ENCODE measurements at regions not wholly inside any gene's neighbourhood (a gene's known extent, or its start where the extent isn't known, plus 50 kb on each side); places are given as distances from the start of the nearest gene placed in this dataset.
A peak's percentile ranks its signal among the peaks of the same experiment; 100 is the strongest.

DNA sequence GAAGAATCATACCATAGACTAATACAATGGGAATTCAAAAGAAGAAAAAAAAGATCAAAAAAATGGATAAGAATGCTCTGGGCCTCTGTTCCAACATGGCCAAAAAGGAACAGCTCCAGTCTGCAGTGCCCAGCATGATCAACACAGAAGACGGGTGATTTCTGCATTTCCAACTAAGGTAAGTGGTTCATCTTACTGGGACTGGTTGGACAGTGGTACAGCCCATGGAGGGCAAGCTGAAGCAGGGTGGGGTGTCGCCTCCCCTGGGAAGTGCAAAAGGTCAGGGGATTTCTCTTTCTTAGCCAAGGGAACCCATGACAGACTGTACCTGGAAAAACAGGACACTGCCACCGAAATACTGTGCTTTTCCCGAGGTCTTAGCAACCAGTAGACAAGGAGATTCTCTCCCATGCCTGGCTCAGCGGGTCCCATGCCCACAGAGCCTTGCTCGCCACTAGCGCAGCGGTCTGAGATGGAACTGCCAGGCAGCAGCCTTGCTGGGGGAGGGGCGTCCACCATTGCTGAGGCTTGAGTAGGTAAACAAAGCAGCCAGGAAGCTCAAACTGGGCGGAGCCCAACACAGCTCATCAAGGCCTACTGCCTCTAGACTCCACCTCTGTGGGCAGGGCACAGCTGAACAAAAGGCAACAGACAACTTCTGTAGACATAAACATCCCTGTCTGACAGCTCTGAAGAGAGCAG, 428.4 kb downstream of the MN1 start (continued):
- TF ChIP-seq, protein P1, sequence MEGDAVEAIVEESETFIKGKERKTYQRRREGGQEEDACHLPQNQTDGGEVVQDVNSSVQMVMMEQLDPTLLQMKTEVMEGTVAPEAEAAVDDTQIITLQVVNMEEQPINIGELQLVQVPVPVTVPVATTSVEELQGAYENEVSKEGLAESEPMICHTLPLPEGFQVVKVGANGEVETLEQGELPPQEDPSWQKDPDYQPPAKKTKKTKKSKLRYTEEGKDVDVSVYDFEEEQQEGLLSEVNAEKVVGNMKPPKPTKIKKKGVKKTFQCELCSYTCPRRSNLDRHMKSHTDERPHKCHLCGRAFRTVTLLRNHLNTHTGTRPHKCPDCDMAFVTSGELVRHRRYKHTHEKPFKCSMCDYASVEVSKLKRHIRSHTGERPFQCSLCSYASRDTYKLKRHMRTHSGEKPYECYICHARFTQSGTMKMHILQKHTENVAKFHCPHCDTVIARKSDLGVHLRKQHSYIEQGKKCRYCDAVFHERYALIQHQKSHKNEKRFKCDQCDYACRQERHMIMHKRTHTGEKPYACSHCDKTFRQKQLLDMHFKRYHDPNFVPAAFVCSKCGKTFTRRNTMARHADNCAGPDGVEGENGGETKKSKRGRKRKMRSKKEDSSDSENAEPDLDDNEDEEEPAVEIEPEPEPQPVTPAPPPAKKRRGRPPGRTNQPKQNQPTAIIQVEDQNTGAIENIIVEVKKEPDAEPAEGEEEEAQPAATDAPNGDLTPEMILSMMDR (IDR thresholded peaks at IDR 0.05; ENCODE audit: control extremely low read depth in 1 of 3, insufficient read depth in 1 of 3, low read depth in 1 of 3, low read length in 3 of 3), result peak; percentile 25 to 55 (median 53); a peak in 3 of 4 replicates
- TF ChIP-seq POLR2AphosphoS5 (IDR thresholded peaks at IDR 0.05; ENCODE audit: low read depth, low read length), result no peak
- TF ChIP-seq TEAD4 (IDR thresholded peaks at IDR 0.05; ENCODE audit: low read depth, low read length), result no peak
- TF ChIP-seq TBP (IDR thresholded peaks at IDR 0.05; ENCODE audit: low read depth, low read length), result peak; percentile 18; the same call in 1 of the 2 replicates
- no peak for TF ChIP-seq CHD1 (IDR thresholded peaks at IDR 0.05; ENCODE audit: low read depth, low read length)
- no peak for TF ChIP-seq PHF8 (conservative IDR thresholded peaks at IDR 0.05; ENCODE audit: low read depth, low read length)
- TF ChIP-seq SIRT6 (IDR thresholded peaks at IDR 0.05; ENCODE audit: low read length), result no peak
- TF ChIP-seq BACH1 (IDR thresholded peaks at IDR 0.05; ENCODE audit: low read length), result no peak
- TF ChIP-seq KDM4A (IDR thresholded peaks at IDR 0.05; ENCODE audit: low read depth, low read length, severe bottlenecking), result no peak
- TF ChIP-seq SIX5 (IDR thresholded peaks at IDR 0.05; ENCODE audit: low read depth, low read length), result no peak
- no peak for TF ChIP-seq GABPA (IDR thresholded peaks at IDR 0.05; ENCODE audit: borderline replicate concordance, insufficient read depth, low read length)
- no peak for TF ChIP-seq TAF1 (IDR thresholded peaks at IDR 0.05; ENCODE audit: low read depth, low read length)
- no peak for TF ChIP-seq JUN (IDR thresholded peaks at IDR 0.05; ENCODE audit: low read depth, low read length)
- TF ChIP-seq KDM5A (IDR thresholded peaks at IDR 0.05; ENCODE audit: low read length), result no peak

Data from H1 (cell line).